NCI-H2196 (cell line): ENCODE measurements at regions not wholly inside any gene's neighbourhood (a gene's known extent, or its start where the extent isn't known, plus 50 kb on each side); places are given as distances from the start of the nearest gene placed in this dataset.

ENCODE experiments used
- DNase-seq: peaks from one replicate; lab custom pipeline; 2025; ENCODE audit not compliant: unreplicated experiment; lab: John Stamatoyannopoulos, UW

DNA sequence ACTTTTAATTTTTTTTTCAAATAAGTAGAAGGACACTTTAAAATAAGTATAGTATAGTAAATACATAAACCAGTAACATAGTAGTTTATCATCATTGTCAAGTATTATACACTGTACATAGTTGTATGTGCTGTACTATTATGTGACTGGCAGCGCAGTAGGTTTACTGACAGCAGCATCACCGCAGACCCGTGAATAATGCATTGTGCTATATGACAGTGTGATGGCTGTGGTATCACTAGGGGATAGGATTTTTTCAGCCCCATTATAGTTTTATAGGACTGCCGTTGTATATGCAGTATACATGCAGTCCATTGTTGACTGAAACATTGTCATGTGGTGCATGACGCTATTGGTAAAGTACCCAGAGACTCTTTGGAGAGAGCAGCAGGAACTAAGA is 306.5 kb downstream of the SQOR start:
- DNase-seq = no peak

DNA sequence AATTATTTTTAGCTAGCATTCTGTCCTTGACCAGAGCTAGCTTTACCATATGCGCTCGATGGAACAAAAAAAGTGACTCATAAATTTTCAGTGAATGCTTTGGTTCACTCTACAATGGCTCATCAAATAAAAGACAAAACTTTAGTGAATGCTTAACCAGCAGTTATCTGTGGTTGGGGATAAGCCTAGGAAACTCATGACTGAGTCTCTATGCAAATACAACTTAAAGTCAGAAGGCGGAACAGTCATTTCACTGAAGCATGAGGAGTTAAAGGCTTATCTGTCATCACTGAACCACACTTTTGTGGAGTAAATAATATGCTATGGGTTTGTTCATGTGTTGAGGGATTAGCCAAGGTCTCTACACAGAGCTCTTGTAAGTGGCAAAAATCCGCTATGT is 308.4 kb downstream of the SQOR start:
- DNase-seq = no peak

DNA sequence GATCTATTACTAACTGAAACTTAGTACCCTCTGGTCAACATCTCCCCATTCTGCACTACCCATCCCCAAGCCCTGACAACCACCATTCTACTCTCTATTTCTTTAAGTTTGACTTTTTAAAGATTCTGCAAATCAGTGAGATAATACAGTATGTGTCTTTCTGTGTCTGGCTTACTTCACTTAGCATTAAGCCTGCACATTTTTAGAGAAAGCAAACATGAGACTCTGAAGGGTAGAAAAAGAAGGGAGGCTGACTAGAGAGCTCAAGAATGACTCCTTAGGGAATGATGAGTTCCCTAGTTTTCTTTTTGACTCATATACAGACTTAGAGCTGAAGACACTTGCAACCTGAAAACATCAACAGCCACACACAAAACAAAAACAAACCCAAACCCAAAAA is 311.3 kb downstream of the SQOR start:
- no peak for DNase-seq

DNA sequence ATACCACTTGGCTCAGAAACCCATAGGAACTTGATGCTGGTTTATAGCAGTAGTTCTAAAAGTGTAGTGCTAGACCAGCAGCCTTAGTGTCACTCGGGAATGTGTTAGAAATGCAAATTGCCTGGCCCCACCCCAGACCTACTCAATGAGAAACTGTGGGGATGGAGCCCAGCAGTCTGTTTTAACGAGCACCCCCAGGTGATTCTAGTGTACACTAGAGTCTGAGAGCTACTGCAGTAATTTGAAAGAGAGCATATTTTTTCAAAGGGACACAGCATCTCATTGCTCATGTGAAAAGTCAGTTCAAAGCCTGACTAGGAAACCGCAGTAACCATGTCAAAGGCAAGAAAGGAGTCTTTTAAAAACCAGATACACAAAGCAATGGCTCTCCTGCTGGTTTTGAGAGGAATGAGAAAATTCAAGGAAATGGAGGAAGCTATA is 313.4 kb downstream of the SQOR start:
- DNase-seq = no peak

DNA sequence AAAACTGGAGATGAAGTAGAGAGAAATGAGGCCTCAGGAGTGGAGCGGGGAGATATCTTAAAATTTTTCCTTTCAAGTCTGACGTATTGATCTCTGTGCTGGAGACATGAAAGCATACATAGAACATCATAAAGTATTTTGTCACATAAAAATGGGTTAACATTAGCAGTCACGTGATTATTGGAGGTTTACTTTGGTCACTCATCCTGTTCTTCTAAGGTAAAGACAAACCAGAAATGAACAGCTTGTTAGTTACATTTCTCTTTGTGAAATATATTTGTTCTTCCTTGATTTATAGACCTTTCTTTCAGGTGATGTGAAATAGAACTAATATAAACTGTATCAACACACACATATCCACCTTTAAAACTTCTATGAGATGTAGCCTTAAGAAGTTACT is 324.1 kb downstream of the SQOR start:
- no peak for DNase-seq

DNA sequence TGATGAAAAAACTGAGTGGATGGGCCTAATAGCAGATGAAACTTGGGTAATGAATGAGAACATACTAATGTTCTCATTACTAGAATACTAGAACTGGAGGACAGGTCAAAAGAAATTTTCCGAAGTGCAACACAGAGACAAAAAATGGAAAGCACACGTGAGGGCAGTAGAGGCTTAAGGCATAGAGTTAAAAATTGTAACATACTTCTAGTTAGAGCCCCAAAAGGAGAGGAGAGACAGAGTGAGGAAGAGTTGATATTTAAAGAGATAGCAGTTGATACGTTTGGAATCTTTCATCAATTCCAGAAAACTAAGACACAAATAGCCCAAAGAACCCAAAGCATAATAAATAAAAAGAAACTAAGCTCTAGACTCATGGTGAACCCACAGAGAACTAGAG is 327.9 kb downstream of the SQOR start:
- DNase-seq = no peak

DNA sequence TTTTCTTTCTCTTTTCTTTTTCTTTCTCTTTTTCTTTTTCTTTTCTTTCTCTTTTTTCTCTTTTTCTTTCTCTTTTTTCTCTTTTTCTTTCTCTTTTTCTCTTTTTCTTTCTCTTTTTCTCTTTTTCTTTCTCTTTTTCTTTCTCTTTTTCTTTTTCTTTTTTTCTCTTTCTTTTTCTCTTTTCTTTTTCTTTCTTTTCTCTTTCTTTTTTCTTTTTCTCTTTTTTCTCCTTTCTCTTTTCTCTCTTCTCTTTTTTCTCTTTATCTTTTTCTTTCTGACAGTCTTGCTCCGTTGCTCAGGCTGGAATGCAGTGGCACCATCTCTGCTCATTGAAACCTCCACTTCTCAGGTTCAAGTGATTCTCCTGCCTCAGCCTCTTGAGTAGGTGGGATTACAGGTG is 335.7 kb downstream of the SQOR start:
- no peak for DNase-seq

DNA sequence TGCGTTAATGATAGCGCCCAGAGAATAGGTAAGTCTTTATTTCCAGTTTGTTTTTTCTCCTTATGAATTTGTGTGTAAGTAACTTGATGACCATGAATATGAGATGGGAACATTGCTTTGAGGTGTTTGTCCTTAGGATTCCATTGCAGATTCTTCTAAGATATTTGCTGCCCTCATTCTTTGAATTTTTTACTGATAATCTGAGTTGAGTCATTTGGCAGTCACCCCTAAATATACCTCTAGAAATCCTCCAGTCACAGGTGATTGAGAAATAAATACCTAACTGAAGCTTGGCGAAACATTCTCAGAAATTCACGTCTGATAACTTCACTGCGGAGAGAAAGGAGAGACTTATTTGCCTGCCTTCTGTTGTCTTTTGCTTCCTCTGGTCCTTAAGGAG is 345.5 kb downstream of the SQOR start:
- DNase-seq = no peak

DNA sequence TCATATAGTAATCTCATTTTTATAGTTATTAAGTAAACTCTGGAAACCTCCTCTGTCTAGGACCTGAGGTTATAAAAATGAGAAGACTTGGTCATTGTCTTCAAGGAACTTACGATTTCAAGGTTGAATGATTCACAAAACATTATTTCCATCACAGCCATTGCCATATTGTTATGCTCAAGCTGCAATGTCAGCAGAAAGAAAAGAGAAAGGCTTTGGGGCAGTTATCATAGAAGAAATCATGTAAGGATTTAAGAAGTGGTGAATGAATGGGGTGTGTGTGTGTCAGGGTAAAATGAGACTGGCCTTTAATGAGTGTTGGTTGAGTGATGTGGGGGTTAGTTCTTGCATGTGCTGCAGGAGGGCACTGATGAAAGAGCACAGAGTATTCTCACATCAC is 346.8 kb downstream of the SQOR start:
- DNase-seq = no peak

DNA sequence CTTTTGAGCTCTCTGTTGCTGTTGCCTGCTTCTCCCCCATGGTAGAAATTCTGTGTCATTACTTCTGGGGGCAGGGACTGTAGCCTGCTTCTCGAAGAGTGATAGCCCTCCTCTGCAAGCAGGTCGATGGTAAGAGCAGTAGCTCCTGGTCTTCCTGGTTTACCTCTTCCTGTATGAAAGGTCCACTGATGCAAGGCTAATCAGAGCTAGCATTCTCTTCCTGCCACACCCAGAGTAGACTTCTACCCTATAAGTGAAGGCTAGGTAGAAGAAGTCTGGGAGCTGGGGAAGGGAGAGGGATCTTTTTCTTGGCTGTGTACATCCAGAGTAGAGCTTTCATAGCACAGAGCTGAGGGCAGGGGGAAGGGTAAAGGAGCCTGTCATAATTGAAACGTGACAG is 357.0 kb downstream of the SQOR start:
- DNase-seq = no peak

DNA sequence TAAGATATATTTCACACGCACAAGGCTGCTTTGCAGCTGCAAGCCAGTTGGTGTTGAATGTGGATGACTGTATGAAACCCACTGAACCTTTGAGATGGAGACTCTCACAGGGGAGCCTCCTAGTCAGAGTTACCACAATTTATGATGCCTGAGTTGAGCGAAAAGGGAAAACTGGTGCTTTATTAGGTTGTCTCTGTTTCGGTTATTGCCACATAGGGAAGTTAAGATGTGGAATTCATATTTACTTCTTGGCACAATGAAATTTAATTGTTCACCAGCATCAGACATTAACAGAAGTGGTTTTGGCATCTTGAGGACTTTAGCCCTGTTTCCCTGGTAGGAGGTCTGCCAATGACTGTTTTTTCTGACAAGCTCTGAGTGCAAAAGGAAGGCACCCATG is 358.2 kb downstream of the SQOR start:
- no peak for DNase-seq

DNA sequence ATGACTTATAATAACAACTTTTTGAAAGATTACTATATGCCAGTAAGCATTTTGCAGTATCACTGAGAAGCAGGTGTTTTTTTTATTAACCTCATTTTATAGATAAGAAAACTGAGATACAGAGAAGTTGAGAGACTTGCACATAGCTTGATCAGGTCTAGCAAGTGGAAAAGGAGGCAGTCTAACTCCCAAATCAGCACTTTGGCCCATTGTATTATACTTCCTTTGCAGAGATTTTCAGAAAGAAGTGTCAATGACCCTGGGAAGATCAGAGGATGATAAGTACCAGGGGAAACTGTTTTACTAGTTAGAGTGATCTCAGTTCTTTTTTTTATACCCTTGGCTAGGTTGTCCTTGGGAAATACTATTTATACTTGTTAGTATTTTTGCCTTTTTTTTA is 358.7 kb downstream of the SQOR start:
- no peak for DNase-seq

DNA sequence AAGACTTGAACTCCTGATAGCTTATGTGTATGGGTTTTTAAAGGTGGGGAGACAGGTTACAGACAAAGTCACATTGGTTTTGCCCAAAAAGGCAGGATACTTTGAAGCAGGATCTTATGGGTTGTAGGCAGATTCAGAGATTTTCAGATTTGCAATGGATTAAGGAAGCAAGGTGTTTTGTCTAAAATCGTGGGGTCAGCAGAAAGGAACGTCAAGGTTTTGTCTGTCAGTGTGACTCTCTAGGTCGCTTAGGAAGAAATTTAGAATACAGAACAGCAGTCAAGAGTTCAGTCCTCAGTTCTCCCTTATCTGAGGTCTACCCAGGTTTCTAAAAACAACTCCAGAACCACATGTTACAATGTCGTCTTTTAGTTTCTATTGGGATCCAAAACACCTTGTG is 361.0 kb downstream of the SQOR start:
- no peak for DNase-seq

DNA sequence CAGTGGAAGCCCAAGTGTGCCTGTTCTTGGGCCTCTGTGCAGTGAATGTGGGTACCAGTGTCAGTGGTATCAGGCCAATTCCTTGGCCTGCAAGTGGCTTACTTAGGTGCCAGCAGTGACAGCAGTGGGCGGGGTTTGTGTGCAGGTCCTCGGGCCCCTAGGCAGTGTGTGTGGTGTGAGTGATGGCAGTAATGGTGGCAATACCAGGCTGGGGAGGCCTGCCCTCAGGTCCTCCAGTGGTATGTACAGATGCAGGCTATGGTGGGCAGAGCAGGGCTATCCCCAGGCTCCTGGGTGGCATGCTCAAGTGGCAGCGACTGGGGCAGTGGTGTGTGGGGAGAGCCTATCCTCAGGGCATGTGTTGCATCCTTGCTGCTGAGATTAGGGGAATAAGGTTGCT is 379.7 kb downstream of the SQOR start:
- no peak for DNase-seq

DNA sequence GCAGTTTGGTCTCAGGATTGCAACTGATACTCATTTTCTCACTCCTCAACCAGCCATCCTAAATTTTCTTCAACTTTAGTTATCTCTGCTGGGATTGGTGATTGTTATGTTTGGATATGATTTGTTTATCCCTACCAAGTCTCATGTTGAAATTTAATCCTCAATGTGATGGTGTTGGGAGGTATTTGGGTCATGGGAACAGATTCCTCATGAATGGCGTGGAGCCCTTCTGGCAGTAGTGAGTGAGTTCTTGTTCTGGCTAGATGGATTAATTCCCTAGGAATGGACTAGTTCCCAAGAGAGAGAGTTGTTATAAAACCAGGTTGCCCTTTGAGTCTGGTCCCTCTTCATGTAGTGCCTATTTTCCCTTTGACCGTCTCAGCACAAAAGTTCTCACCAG is 399.9 kb downstream of the SQOR start:
- DNase-seq = no peak

DNA sequence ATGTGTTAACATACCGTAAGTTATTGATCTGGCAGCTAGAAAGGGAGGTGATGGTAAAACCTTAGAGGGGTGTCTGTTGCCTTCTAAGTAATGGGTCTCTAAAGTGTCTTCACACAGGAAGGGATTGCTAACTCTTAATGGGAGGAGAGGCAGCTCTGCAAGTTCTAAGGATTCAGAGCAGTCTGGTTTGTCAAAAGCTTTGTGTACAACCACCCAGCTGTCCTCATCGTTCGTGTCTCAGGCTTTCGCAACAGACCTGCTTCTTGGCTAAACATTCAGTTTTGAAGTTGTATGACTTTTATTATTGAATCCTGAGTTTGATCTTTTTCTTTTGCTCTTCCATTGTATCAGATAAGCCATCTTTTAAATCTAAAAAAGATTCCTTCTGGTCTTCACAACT is 404.9 kb downstream of the SQOR start:
- no peak for DNase-seq

DNA sequence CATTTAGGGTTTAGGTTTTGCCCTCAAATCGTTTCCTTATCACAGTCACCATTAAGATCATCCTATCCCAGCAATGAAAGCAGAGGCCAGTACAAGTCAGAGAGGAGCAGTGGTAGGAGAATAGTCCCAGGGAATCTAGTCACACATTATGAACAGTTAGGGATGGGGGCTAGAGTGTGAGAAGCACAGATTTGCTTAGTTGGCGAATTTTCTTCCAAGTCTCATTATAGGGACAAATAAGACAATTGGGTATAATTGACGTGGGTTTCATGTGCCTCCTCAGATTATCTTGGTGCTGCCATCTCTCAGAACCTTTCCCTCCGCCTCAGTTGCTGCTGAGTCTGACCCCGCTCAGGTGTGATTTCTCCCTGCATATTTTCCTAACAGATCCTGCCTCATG is 407.1 kb downstream of the SQOR start:
- DNase-seq = no peak

DNA sequence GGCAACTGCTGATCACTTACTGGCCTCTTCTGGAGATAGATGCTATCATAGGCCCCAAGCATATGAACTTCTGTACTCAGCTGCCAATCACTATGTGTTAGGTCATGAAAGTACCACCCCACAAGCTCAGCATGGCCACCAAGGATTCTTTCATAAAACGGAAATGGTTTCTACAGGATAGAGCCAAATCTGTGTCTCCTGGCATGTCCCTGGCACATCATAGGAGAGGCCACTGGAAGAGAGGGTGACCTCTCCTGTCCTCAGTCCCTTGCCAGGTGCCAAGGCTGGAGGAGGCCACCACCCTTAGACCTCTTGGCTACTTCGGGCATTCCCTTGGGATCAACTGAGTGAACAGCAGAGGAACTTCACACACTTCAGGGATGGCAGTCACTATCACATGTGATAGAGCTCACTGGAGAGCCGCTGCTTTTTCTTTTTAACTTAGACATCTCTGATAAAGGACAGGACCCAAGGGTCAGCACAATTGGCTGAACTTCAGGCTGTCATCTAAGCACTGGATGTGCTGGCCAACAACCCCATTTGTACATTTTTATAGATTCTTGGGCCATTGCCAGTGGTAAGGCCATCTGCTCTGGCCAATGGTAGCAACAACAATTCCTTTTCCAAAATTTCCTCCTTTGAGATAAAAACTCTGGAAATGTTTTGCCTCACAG is 425.2 kb downstream of the SQOR start:
- no peak for DNase-seq

DNA sequence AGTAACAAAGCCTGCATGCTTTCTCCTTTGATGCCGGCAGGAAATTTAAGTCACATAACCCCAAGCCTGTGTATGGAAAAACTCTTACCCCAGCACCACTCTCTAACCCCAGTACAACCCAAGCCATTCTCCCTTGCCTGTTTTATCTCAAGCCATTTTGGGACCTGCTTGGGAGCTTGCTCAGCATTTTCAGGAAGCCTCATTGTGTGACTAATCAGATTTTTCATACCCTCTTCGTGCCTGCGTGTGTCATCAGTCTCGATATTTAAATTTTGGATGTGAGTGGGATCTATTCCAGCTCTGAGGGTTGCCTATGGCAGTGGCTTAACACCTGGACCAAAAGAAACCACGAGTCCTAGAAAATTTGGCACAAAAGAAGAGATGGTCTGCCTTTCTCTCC is 426.2 kb downstream of the SQOR start:
- no peak for DNase-seq

DNA sequence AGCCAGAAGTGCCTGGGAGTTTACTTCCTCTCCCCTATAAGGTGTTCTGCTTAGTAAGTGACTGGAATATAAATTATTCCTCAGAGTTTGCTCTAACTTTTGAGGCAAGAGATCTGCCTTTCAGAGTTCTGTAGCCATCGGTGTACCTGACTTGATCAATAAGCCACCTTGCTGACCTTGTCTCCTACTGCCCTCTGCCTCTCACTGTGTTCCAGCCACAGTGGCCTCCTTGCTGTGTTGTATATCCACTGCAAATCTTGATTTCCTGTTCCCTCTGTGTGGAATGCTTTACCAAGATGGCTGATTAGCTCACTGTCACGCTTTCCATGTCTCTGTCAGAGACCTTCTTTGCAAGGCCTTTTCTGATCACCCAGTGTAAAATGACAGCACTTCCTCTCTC is 442.4 kb downstream of the SQOR start:
- no peak for DNase-seq

DNA sequence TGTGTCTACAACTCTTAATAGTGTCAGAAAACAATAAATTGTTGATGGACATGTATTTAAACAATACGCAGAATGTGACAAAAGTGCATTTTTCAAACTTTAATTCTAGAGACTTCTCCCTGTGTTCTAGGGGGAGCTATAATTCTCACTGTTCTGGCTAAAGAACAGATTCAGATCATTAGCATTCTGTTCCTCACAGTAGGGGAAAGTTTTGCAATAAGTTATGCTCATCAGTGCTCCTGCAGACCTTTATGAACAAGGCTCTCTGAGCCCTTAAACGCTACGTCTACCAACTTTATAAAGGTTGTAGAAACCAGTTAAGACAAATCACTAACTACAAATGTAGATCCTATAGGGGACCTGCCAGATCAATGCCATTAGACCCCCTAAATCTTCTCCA is 444.2 kb downstream of the SQOR start:
- DNase-seq = no peak

DNA sequence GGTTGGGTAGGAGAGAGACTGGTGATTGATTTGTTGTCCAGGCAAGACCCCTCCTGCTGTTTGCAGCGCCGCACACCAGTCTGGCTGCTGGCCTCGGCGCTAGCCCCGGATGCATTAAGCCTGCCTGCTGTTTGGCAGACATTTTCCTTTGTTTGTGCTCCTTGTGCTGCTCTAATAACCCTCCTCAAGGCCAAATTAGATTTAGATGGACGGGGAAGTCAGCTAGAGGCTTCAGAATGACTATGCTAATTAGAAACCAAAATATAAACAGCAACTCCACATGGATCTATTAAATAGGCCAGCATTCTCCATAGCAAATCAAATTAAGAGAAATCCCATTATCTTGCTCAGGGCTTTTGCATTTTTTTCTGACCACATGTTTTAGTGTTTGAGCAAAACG is 445.2 kb downstream of the SQOR start:
- no peak for DNase-seq
